ENCODE measurements at regions not wholly inside any gene's neighbourhood (a gene's known extent, or its start where the extent isn't known, plus 50 kb on each side); places are given as distances from the start of the nearest gene placed in this dataset.

GRCh38 chr13:81781471-81781870, 1440.5 kb upstream of the SPRY2 start:
- no peaks in the 10 kb centered on the region for H3K27me3 ChIP-seq (ENCODE audit: control insufficient read depth in 4 of 4, insufficient read depth in 4 of 4, low read length in 3 of 4)
- no peaks in the 10 kb centered on the region for H3K36me3 ChIP-seq (ENCODE audit: control insufficient read depth in 4 of 4, insufficient read depth in 3 of 4, low read depth in 1 of 4, low read length in 3 of 4)
- no peaks in the 10 kb centered on the region for H3K9me3 ChIP-seq (ENCODE audit: control insufficient read depth in 4 of 4, low read length in 3 of 4)
- no peak overlapping the region for H3K9ac ChIP-seq (ENCODE audit: low read depth in 1 of 2, low read length in 2 of 2)
- no peak for DNase-seq (ENCODE audit: low spot score)
- TF ChIP-seq EGR1 (IDR thresholded peaks at IDR 0.05; ENCODE audit: low read depth in 2 of 2) = no peak
- no peak for TF ChIP-seq RXRA (IDR thresholded peaks at IDR 0.05)
- no peak for TF ChIP-seq ZBTB33 (IDR thresholded peaks at IDR 0.05)
- TF ChIP-seq HNF4A (conservative IDR thresholded peaks at IDR 0.05) = no peak
- TF ChIP-seq SP1 (IDR thresholded peaks at IDR 0.05) = no peak
- WGBS = 81% methylated on average over 3 of the region's 3 CpGs
- no peaks in the 10 kb centered on the region for H3K4me1 ChIP-seq (ENCODE audit: control insufficient read depth in 4 of 4, insufficient read depth in 4 of 4, low read length in 3 of 4)
- no peak overlapping the region for H3K27ac ChIP-seq (ENCODE audit: low read depth in 1 of 2, low read length in 2 of 2)
- no peak overlapping the region for H3K4me3 ChIP-seq (ENCODE audit: low read depth in 1 of 3, low read length in 3 of 3)

- H3K27ac ChIP-seq (ENCODE audit: low read depth in 1 of 2, low read length in 2 of 2) = no peak overlapping the region
- no peak for DNase-seq (ENCODE audit: low spot score)
These were observed 1439.0 kb upstream of the SPRY2 start for GRCh38 chr13:81779876-81780275.

More at GRCh38 chr13:81779876-81780275, 1439.0 kb upstream of the SPRY2 start:
- Histone ChIP-seq H3K4me1 (ENCODE audit: control insufficient read depth in 4 of 4, insufficient read depth in 4 of 4, low read length in 3 of 4) (no peaks in the 10 kb centered on the region), H3K9ac (ENCODE audit: low read depth in 1 of 2, low read length in 2 of 2) (no peak overlapping the region), H3K36me3 (ENCODE audit: control insufficient read depth in 4 of 4, insufficient read depth in 3 of 4, low read depth in 1 of 4, low read length in 3 of 4) (no peaks in the 10 kb centered on the region), H3K9me3 (ENCODE audit: control insufficient read depth in 4 of 4, low read length in 3 of 4) (no peaks in the 10 kb centered on the region), H3K27me3 (ENCODE audit: control insufficient read depth in 4 of 4, insufficient read depth in 4 of 4, low read length in 3 of 4) (no peaks in the 10 kb centered on the region), H3K4me3 (ENCODE audit: low read depth in 1 of 3, low read length in 3 of 3) (no peak overlapping the region)
- TF ChIP-seq REST (IDR thresholded peaks at IDR 0.05) (no peak), GABPA (IDR thresholded peaks at IDR 0.05 in 1 of 2, conservative IDR thresholded peaks at IDR 0.05 in 1 of 2) (no peak), ATF3 (IDR thresholded peaks at IDR 0.05) (no peak), TAF1 (conservative IDR thresholded peaks at IDR 0.05) (no peak), HNF4G (IDR thresholded peaks at IDR 0.05) (no peak), SP1 (IDR thresholded peaks at IDR 0.05) (no peak), RXRA (IDR thresholded peaks at IDR 0.05) (no peak), JUND (IDR thresholded peaks at IDR 0.05) (no peak), YY1 (IDR thresholded peaks at IDR 0.05) (no peak), CTCF (IDR thresholded peaks at IDR 0.05; ENCODE audit: low read depth, low read length, missing input control) (no peak), FOXA1 (IDR thresholded peaks at IDR 0.05) (no peak), EGR1 (IDR thresholded peaks at IDR 0.05; ENCODE audit: low read depth in 2 of 2) (no peak), RAD21 (IDR thresholded peaks at IDR 0.05) (no peak), FOXA2 (IDR thresholded peaks at IDR 0.05) (no peak)
